H9 (cell line): ENCODE measurements at regions not wholly inside any gene's neighbourhood (a gene's known extent, or its start where the extent isn't known, plus 50 kb on each side); places are given as distances from the start of the nearest gene placed in this dataset.

Source experiments
- DNase-seq: peaks from one replicate; pipeline ENCODE4 v3.0.0-alpha.2; 2017
- H2AFZ ChIP-seq: one replicate; pipeline ENCODE4 v1.6.1; 2013; ENCODE audit warnings: mild to moderate bottlenecking, low read length, control low read depth, moderate library complexity
- H2AK5ac ChIP-seq: 2 replicates; pipeline ENCODE4 v1.6.1; 2013; ENCODE audit warnings: low read length, control low read depth, mixed read lengths; ENCODE audit not compliant: insufficient read length
- H2BK120ac ChIP-seq: one replicate; pipeline ENCODE4 v1.6.1; 2013; ENCODE audit warnings: low read depth, mild to moderate bottlenecking, low read length, control low read depth, inconsistent platforms; ENCODE audit not compliant: poor library complexity, severe bottlenecking
- H2BK12ac ChIP-seq: 2 replicates; pipeline ENCODE4 v1.6.1; 2013; ENCODE audit warnings: low read length, control low read depth, mixed read lengths, low read depth; ENCODE audit not compliant: insufficient read length
- H2BK15ac ChIP-seq: 2 replicates; pipeline ENCODE4 v1.6.1; 2013; ENCODE audit warnings: low read depth, low read length, control low read depth
- H2BK20ac ChIP-seq: one replicate; pipeline ENCODE4 v1.6.1; 2013; ENCODE audit warnings: low read depth, mild to moderate bottlenecking, low read length, control low read depth, inconsistent platforms; ENCODE audit not compliant: poor library complexity, severe bottlenecking
- H2BK5ac ChIP-seq: 2 replicates; pipeline ENCODE4 v1.6.1; 2013; ENCODE audit warnings: low read length, control low read depth, mixed read lengths; ENCODE audit not compliant: insufficient read length
- H3K14ac ChIP-seq: 2 replicates; pipeline ENCODE4 v1.6.1; 2013; ENCODE audit warnings: low read length, control low read depth; ENCODE audit not compliant: insufficient read depth
- H3K18ac ChIP-seq: 2 replicates; pipeline ENCODE4 v1.6.1; 2013; ENCODE audit warnings: low read depth, mild to moderate bottlenecking, mixed read lengths, low read length, control low read depth; ENCODE audit not compliant: insufficient read length
- H3K23ac ChIP-seq: 2 replicates; pipeline ENCODE4 v1.6.1; 2013; ENCODE audit warnings: low read length, control low read depth, mixed read lengths, low read depth; ENCODE audit not compliant: insufficient read length
- H3K23me2 ChIP-seq: 2 replicates; pipeline ENCODE4 v1.6.1; 2013; ENCODE audit warnings: low read depth, mild to moderate bottlenecking, mixed read lengths, low read length, control low read depth; ENCODE audit not compliant: insufficient read length, poor library complexity, severe bottlenecking
- H3K27ac ChIP-seq: 2 replicates; pipeline ENCODE4 v1.5.1; 2013; ENCODE audit warnings: low read length, control low read depth, mixed read lengths, low read depth; ENCODE audit not compliant: insufficient read length
- H3K27me3 ChIP-seq: 2 replicates; pipeline ENCODE4 v1.6.1; 2013; ENCODE audit warnings: low read length, control low read depth, inconsistent platforms; ENCODE audit not compliant: insufficient read depth
- H3K4ac ChIP-seq: 2 replicates; pipeline ENCODE4 v1.6.1; 2013; ENCODE audit warnings: low read depth, mild to moderate bottlenecking, control low read depth, inconsistent platforms, low read length, moderate library complexity
- H3K4me1 ChIP-seq: 2 replicates; pipeline ENCODE4 v1.6.1; 2013; ENCODE audit warnings: low read length, control low read depth, inconsistent platforms; ENCODE audit not compliant: insufficient read depth
- H3K4me2 ChIP-seq: 2 replicates; pipeline ENCODE4 v1.6.1; 2013; ENCODE audit warnings: low read length, control low read depth, mixed read lengths; ENCODE audit not compliant: insufficient read length, insufficient read depth
- H3K56ac ChIP-seq: 2 replicates; pipeline ENCODE4 v1.6.1; 2013; ENCODE audit warnings: low read depth, mild to moderate bottlenecking, mixed read lengths, low read length, control low read depth; ENCODE audit not compliant: insufficient read length
- H3K79me1 ChIP-seq: 2 replicates; pipeline ENCODE4 v1.6.1; 2013; ENCODE audit warnings: low read depth, mild to moderate bottlenecking, moderate library complexity, low read length, control low read depth, inconsistent platforms; ENCODE audit not compliant: insufficient read depth, poor library complexity, severe bottlenecking
- H3K79me2 ChIP-seq: 2 replicates; pipeline ENCODE4 v1.6.1; 2013; ENCODE audit warnings: low read length, control low read depth, inconsistent platforms; ENCODE audit not compliant: insufficient read depth
- H3K9ac ChIP-seq: 2 replicates; pipeline ENCODE4 v1.6.1; 2013; ENCODE audit warnings: low read length, control low read depth, mixed read lengths; ENCODE audit not compliant: insufficient read length; ENCODE audit errors: extremely low read depth
- H3K9me3 ChIP-seq: one replicate; pipeline ENCODE4 v1.6.1; 2013; ENCODE audit warnings: low read depth, low read length, inconsistent platforms; ENCODE audit not compliant: control insufficient read depth
- H3T11ph ChIP-seq: one replicate; pipeline ENCODE4 v1.6.1; 2013; ENCODE audit warnings: mild to moderate bottlenecking, low read length, control low read depth, inconsistent platforms
- H4K20me1 ChIP-seq: one replicate; pipeline ENCODE4 v1.6.1; 2013; ENCODE audit not compliant: control insufficient read depth, insufficient read length, insufficient read depth
- H4K5ac ChIP-seq: 2 replicates; pipeline ENCODE4 v1.6.1; 2013; ENCODE audit warnings: low read depth, mild to moderate bottlenecking, mixed read lengths, low read length, control low read depth; ENCODE audit not compliant: insufficient read length
- H4K8ac ChIP-seq: replicated peaks from 2 replicates; pipeline ENCODE4 v1.6.1; 2013; ENCODE audit warnings: low read length, control low read depth, mixed read lengths, low read depth; ENCODE audit not compliant: insufficient read length
- H4K91ac ChIP-seq: 2 replicates; pipeline ENCODE4 v1.6.1; 2013; ENCODE audit warnings: low read depth, mild to moderate bottlenecking, moderate library complexity, mixed read lengths, low read length, control low read depth; ENCODE audit not compliant: insufficient read length
- H3K27ac Mint-ChIP-seq, 3 experiments: 2 replicates in 2 of 3; 3 replicates in 1 of 3; pipeline ENCODE4 v1.8.0; 2020 to 2021; ENCODE audit warnings: mixed read lengths in 3 of 3, mild to moderate bottlenecking in 1 of 3, moderate library complexity in 1 of 3
- H3K27me3 Mint-ChIP-seq: 2 replicates; pipeline ENCODE4 v1.8.0; 2021; ENCODE audit warnings: low read depth, mild to moderate bottlenecking, moderate library complexity, mixed read lengths
- H3K36me3 Mint-ChIP-seq, 3 experiments: 2 replicates in 2 of 3; 3 replicates in 1 of 3; pipeline ENCODE4 v1.8.0; 2020 to 2021; ENCODE audit warnings: low read depth in 3 of 3, mixed read lengths in 3 of 3; ENCODE audit not compliant: insufficient read depth in 1 of 3
- H3K4me1 Mint-ChIP-seq, 2 experiments: 2 replicates each; pipeline ENCODE4 v1.8.0; 2020; ENCODE audit warnings: mixed read lengths in 2 of 2
- H3K4me3 Mint-ChIP-seq, 2 experiments: 2 replicates in 1 of 2; 3 replicates in 1 of 2; pipeline ENCODE4 v1.8.0; 2020 to 2021; ENCODE audit warnings: mild to moderate bottlenecking in 2 of 2, mixed read lengths in 2 of 2, moderate library complexity in 1 of 2
- H3K9me3 Mint-ChIP-seq, 2 experiments: 2 replicates in 1 of 2; 3 replicates in 1 of 2; pipeline ENCODE4 v1.8.0; 2020; ENCODE audit warnings: mild to moderate bottlenecking in 2 of 2, mixed read lengths in 2 of 2, moderate library complexity in 1 of 2
- WGBS: extraction: QIAGEN DNeasy Blood & Tissue Kit; methylation state at CpG from one replicate; pipeline ENCODE4 v1.1.7; 2013; ENCODE audit warnings: missing lambda C conversion rate, low lambda C conversion rate, mixed read lengths; ENCODE audit not compliant: insufficient read length; ENCODE audit errors: extremely low coverage; 5-methylcytosine and 5-hydroxymethylcytosine counted together
- TF ChIP-seq, protein P1 (sequence below): fragments of 200-600 bp; sonication (generic); conservative IDR thresholded peaks from 3 replicates; pipeline ENCODE4 v1.8.0; 2021; ENCODE audit warnings: antibody characterized with exemption, mild to moderate bottlenecking

DNA sequence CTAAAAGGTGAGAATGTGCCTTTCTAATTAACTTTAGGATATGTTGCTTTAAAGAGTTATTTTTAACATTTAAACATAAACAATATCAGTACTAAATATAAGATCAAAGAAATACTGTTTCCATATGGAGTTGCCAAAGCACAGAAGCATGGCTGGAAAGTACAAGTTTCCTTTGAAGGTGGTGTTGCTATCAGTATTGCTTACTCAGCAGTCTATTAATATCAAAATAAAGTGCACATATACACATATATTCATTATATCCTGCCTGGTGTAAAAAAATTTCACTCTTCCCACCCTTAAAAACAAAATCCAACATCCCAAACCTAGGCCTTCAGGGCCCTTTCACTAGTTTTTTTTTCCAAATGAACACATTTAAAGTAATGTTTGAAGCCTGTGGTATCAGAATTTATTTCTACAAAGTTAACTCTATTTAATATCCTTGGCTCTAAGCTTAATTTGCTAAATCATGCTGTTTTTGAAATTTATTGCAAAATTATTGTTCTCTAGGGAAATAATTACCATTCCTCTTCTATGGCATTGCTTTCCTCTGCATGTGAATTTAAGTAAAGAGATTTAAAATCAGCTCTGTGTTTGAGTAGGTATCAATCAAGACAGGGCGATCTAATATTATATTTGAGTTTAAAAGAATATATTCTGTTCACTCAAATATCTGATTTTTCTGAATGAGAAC is 192.7 kb upstream of the MEIS1 start:
- H3K9me3 Mint-ChIP-seq, result no peaks in the 10 kb centered on the region
- H2BK15ac ChIP-seq, result no peak overlapping the region
- H2BK20ac ChIP-seq, result no peak overlapping the region
- no peaks in the 10 kb centered on the region; the same call in 1 of the 2 replicates for H3K4me1 ChIP-seq
- H3K23me2 ChIP-seq, result no peaks in the 10 kb centered on the region
- no peak overlapping the region for H2BK12ac ChIP-seq
- peaks cover 28 to 42% of the 10 kb centered on the region in 2 experiments for H3K4me1 Mint-ChIP-seq
- no peak for DNase-seq
- H2BK5ac ChIP-seq, result no peak overlapping the region
- no peak overlapping the region for H2AFZ ChIP-seq
- no CpG with 5 or more reads among the region's 1 CpG for WGBS
- no peaks in the 10 kb centered on the region for H3K9me3 ChIP-seq
- H3K18ac ChIP-seq, result no peak overlapping the region
- H2AK5ac ChIP-seq, result no peak overlapping the region
- H3K79me1 ChIP-seq, result no peaks in the 10 kb centered on the region
- no peaks in the 10 kb centered on the region for H4K20me1 ChIP-seq
- no peak overlapping the region for H4K8ac ChIP-seq
- no peak overlapping the region for H3K4me2 ChIP-seq
- H3K14ac ChIP-seq, result no peak overlapping the region
- TF ChIP-seq, protein P1, sequence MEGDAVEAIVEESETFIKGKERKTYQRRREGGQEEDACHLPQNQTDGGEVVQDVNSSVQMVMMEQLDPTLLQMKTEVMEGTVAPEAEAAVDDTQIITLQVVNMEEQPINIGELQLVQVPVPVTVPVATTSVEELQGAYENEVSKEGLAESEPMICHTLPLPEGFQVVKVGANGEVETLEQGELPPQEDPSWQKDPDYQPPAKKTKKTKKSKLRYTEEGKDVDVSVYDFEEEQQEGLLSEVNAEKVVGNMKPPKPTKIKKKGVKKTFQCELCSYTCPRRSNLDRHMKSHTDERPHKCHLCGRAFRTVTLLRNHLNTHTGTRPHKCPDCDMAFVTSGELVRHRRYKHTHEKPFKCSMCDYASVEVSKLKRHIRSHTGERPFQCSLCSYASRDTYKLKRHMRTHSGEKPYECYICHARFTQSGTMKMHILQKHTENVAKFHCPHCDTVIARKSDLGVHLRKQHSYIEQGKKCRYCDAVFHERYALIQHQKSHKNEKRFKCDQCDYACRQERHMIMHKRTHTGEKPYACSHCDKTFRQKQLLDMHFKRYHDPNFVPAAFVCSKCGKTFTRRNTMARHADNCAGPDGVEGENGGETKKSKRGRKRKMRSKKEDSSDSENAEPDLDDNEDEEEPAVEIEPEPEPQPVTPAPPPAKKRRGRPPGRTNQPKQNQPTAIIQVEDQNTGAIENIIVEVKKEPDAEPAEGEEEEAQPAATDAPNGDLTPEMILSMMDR, result no peak
- no peak overlapping the region for H3K23ac ChIP-seq
- H3K56ac ChIP-seq, result no peak overlapping the region
- no peak overlapping the region for H3K4me3 Mint-ChIP-seq
- no peaks in the 10 kb centered on the region for H3K27me3 ChIP-seq
- no peak overlapping the region for H3T11ph ChIP-seq
- H4K5ac ChIP-seq, result no peak overlapping the region
- H4K91ac ChIP-seq, result no peak overlapping the region
- H3K27ac Mint-ChIP-seq, result no peak overlapping the region
- no peak overlapping the region for H3K27ac ChIP-seq
- H2BK120ac ChIP-seq, result no peak overlapping the region
- peaks cover 0 to 5% (median 0%) of the 10 kb centered on the region in 3 experiments; a peak in 3 of 7 replicates for H3K36me3 Mint-ChIP-seq
- no peaks in the 10 kb centered on the region; the same call in 1 of the 2 replicates for H3K27me3 Mint-ChIP-seq
- H3K9ac ChIP-seq, result no peak overlapping the region
- no peak overlapping the region for H3K4ac ChIP-seq
- H3K79me2 ChIP-seq, result no peaks in the 10 kb centered on the region
